HCT116 (cell line): ENCODE measurements at regions not wholly inside any gene's neighbourhood (a gene's known extent, or its start where the extent isn't known, plus 50 kb on each side); places are given as distances from the start of the nearest gene placed in this dataset.

Source experiments
- ATAC-seq: fragments of 200-7000 bp; cut with Tn5 transposase; 2 replicates; pipeline ENCODE4 v1.9.1; 2020; ENCODE audit warnings: mild to moderate bottlenecking, moderate library complexity
- BruUV-seq: library from RNA; stranded (reverse); fragments of 400-500 nt; replicated peaks from 2 replicates; lab custom pipeline; 2021; lab: Mats Ljungman, UMichigan
- CTCF ChIA-PET: fragments of 300-600 bp; sonication (Branson Sonifier 250); formaldehyde crosslinking; loops from one replicate; lab custom pipeline; 2021; ENCODE audit warnings: antibody characterized with exemption; lab: Charles Lee
- POLR2A ChIA-PET: fragments of 300-600, 350-600 bp; sonication (Branson Sonifier 250); formaldehyde crosslinking; loops from one replicate; lab custom pipeline; 2021; ENCODE audit warnings: antibody characterized with exemption; lab: Charles Lee
- RAD21 ChIA-PET, 2 experiments: fragments of 300-600 bp; sonication (Branson Sonifier 250); formaldehyde crosslinking; loops; one replicate each; lab custom pipeline; 2023; ENCODE audit warnings: low total read pairs in 2 of 2; ENCODE audit not compliant: uncharacterized antibody in 2 of 2, unreplicated experiment in 2 of 2, low non-redundant PET in 1 of 2; lab: Charles Lee
- DNase-seq: peaks from one replicate; pipeline ENCODE4 v3.0.0-alpha.2; 2010; ENCODE audit warnings: low read depth, low spot score
- H2AFZ ChIP-seq: fragments of 200-600 bp; shearing (Covaris generic), sonication (generic); 2 replicates; pipeline ENCODE4 v1.6.1; 2017; ENCODE audit warnings: low read depth, mixed run types, mixed read lengths, antibody characterized with exemption, low read length; ENCODE audit not compliant: poor library complexity, severe bottlenecking
- H3K27ac ChIP-seq: 2 replicates; pipeline ENCODE4 v1.5.1; 2012; ENCODE audit warnings: low read depth, low read length
- H3K27me3 ChIP-seq: fragments of 200-600 bp; sonication (generic); 2 replicates; pipeline ENCODE4 v1.6.1; 2016; ENCODE audit warnings: mixed run types, low read length, mixed read lengths; ENCODE audit not compliant: insufficient read depth
- H3K36me3 ChIP-seq, 2 experiments: fragments of 200-500 bp in 1 of 2; fragments of 200-600 bp in 1 of 2; sonication (Bioruptor generic) in 1 of 2; sonication (generic) in 1 of 2; 2 replicates each; pipeline versions ENCODE4 v1.5.1 to v1.6.1; 2014 to 2016; ENCODE audit warnings: low read length in 2 of 2, inconsistent platforms in 1 of 2, mixed read lengths in 1 of 2, mixed run types in 1 of 2; ENCODE audit not compliant: insufficient read depth in 2 of 2, control insufficient read depth in 1 of 2
- H3K4me1 ChIP-seq, 2 experiments: fragments of 200-600 bp in 1 of 2; sonication (generic) in 1 of 2; 2 replicates each; pipeline versions ENCODE4 v1.5.1 to v1.6.1; 2012 to 2017; ENCODE audit warnings: low read length in 2 of 2, inconsistent platforms in 1 of 2, mild to moderate bottlenecking in 1 of 2, mixed read lengths in 1 of 2, mixed run types in 1 of 2, moderate library complexity in 1 of 2; ENCODE audit not compliant: insufficient read depth in 2 of 2, control insufficient read depth in 1 of 2
- H3K4me2 ChIP-seq: fragments of 200-600 bp; sonication (generic); 2 replicates; pipeline ENCODE4 v1.6.1; 2017; ENCODE audit warnings: mixed run types, low read length, mixed read lengths
- H3K4me3 ChIP-seq, 2 experiments: fragments of 200-600 bp in 1 of 2; sonication (generic) in 1 of 2; replicated peaks in 1 of 2; 2 replicates each; pipeline ENCODE4 v1.5.1; 2011 to 2016; ENCODE audit warnings: low read length in 2 of 2, control low read depth in 1 of 2, low read depth in 1 of 2, mild to moderate bottlenecking in 1 of 2, mixed read lengths in 1 of 2, mixed run types in 1 of 2
- H3K79me2 ChIP-seq: fragments of 200-600 bp; sonication (generic); 2 replicates; pipeline ENCODE4 v1.6.1; 2017; ENCODE audit warnings: mild to moderate bottlenecking, mixed run types, low read length, moderate library complexity, mixed read lengths; ENCODE audit not compliant: insufficient read depth
- H3K9ac ChIP-seq: fragments of 200-600 bp; sonication (generic); 2 replicates; pipeline ENCODE4 v1.6.1; 2016; ENCODE audit warnings: low read length, mixed read lengths
- H3K9me2 ChIP-seq: fragments of 200-600 bp; sonication (generic), shearing (Covaris generic); 2 replicates; pipeline ENCODE4 v1.6.1; 2017; ENCODE audit warnings: mixed run types, mild to moderate bottlenecking, moderate library complexity; ENCODE audit not compliant: insufficient read depth
- H3K9me3 ChIP-seq, 2 experiments: fragments of 200-500 bp in 1 of 2; fragments of 200-600 bp in 1 of 2; sonication (Bioruptor generic) in 1 of 2; sonication (generic) in 1 of 2; 2 replicates each; pipeline ENCODE4 v1.6.1; 2014 to 2017; ENCODE audit warnings: low read length in 2 of 2, mixed read lengths in 2 of 2, inconsistent platforms in 1 of 2, low read depth in 1 of 2, mild to moderate bottlenecking in 1 of 2, mixed run types in 1 of 2, moderate library complexity in 1 of 2; ENCODE audit not compliant: control insufficient read depth in 1 of 2, insufficient read depth in 1 of 2
- H4K20me1 ChIP-seq: fragments of 200-600 bp; sonication (generic), shearing (Covaris generic); 2 replicates; pipeline ENCODE4 v1.6.1; 2017; ENCODE audit warnings: mixed run types, mild to moderate bottlenecking, moderate library complexity; ENCODE audit not compliant: insufficient read depth
- CBX3 ChIP-seq: IDR thresholded peaks from 2 replicates; pipeline ENCODE4 v1.6.1; 2012; ENCODE audit warnings: low read depth
- ELF1 ChIP-seq: IDR thresholded peaks from 2 replicates; pipeline ENCODE4 v1.6.1; 2012; ENCODE audit warnings: low read depth, borderline replicate concordance
- EZH2 ChIP-seq: fragments of 200-600 bp; sonication (generic); IDR thresholded peaks from 2 replicates; pipeline ENCODE4 v1.6.1; 2017; ENCODE audit warnings: antibody characterized with exemption, mixed run types
- EZH2phosphoT487 ChIP-seq: fragments of 200-600 bp; IDR thresholded peaks from 2 replicates; pipeline ENCODE4 v1.6.1; 2018; ENCODE audit warnings: antibody characterized with exemption, borderline replicate concordance
- FOSL1 ChIP-seq: IDR thresholded peaks from 2 replicates; pipeline ENCODE4 v1.6.1; 2012; ENCODE audit warnings: low read depth
- JUND ChIP-seq: IDR thresholded peaks from 2 replicates; pipeline ENCODE4 v1.6.1; 2012
- POLR2A ChIP-seq: IDR thresholded peaks from 2 replicates; pipeline ENCODE4 v1.7.0; 2011; ENCODE audit warnings: borderline replicate concordance; ENCODE audit not compliant: insufficient read depth, insufficient read length; ENCODE audit errors: extremely low read depth
- SIN3A ChIP-seq: IDR thresholded peaks from 2 replicates; pipeline ENCODE4 v1.6.1; 2012; ENCODE audit warnings: low read depth
- SP1 ChIP-seq: IDR thresholded peaks from 2 replicates; pipeline ENCODE4 v1.6.1; 2012; ENCODE audit warnings: low read depth
- SRF ChIP-seq: IDR thresholded peaks from 2 replicates; pipeline ENCODE4 v1.6.1; 2012; ENCODE audit warnings: low read depth
- TCF7L2 ChIP-seq: IDR thresholded peaks from 2 replicates; pipeline ENCODE4 v1.7.0; 2011; ENCODE audit warnings: borderline replicate concordance, inconsistent platforms; ENCODE audit not compliant: insufficient read depth, insufficient read length; ENCODE audit errors: extremely low read depth
- YY1 ChIP-seq: IDR thresholded peaks from 2 replicates; pipeline ENCODE4 v1.6.1; 2011; ENCODE audit warnings: low read length, low read depth, moderate library complexity, mild to moderate bottlenecking; ENCODE audit not compliant: insufficient replicate concordance; ENCODE audit errors: extremely low read depth
- ZNF274 ChIP-seq: fragments of 200-500 bp; sonication (Bioruptor generic); IDR thresholded peaks from 2 replicates; pipeline ENCODE4 v1.6.1; 2014; ENCODE audit warnings: mild to moderate bottlenecking, low read depth, low read length, inconsistent platforms
- intact Hi-C: fragments of 100-400 bp; cut with micrococcal nuclease; formaldehyde crosslinking; loops from 2 replicates; pipeline ENCODE4 v1.10.0; 2022
- TF ChIP-seq, protein P1 (sequence below): IDR thresholded peaks from 2 replicates; pipeline ENCODE4 v1.6.1; 2012
- TF ChIP-seq, protein P2 (sequence below): IDR thresholded peaks from 2 replicates; pipeline ENCODE4 v1.6.1; 2011; ENCODE audit warnings: mild to moderate bottlenecking, low read length, moderate library complexity; ENCODE audit not compliant: insufficient replicate concordance; ENCODE audit errors: extremely low read depth
- TF ChIP-seq, protein P3 (sequence below): IDR thresholded peaks from 2 replicates; pipeline ENCODE4 v1.6.1; 2012
- TF ChIP-seq, protein P4 (sequence below): IDR thresholded peaks from 2 replicates; pipeline ENCODE4 v1.6.1; 2012; ENCODE audit warnings: low read depth

DNA sequence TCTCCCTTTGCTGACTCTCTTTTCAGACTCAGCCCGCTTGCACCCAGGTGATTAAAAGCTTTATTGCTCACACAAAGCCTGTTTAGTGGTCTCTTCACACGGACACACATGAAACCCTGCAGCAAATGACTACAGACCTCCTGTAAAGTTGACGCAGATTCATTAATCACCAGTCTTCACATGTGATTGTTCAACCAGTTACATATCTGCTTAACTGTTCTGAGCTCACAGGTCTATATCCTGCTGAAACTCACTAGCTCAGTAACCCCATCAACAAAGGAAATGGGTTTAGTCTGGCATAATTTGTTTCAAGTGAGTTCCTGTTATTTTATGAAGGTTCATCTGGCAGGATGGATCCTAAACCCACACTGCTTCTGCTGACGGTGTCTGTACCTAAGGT is 68.4 kb upstream of the GJA8 start:
- no peak overlapping the region for H3K4me3 ChIP-seq
- H2AFZ ChIP-seq: no peak overlapping the region
- POLR2A ChIA-PET: no interaction called here
- H3K9me3 ChIP-seq: no peaks in the 10 kb centered on the region
- no peaks in the 10 kb centered on the region for H3K27me3 ChIP-seq
- no peak overlapping the region for H3K9ac ChIP-seq
- H3K4me2 ChIP-seq: no peak overlapping the region
- H4K20me1 ChIP-seq: no peaks in the 10 kb centered on the region
- H3K4me1 ChIP-seq: no peaks in the 10 kb centered on the region
- CTCF ChIA-PET: no interaction called here
- ATAC-seq (no peak), DNase-seq (no peak)
- H3K79me2 ChIP-seq: no peaks in the 10 kb centered on the region
- TF ChIP-seq EZH2 (no peak), YY1 (no peak), POLR2A (no peak), ZNF274 (no peak), ELF1 (no peak), SIN3A (no peak), SP1 (no peak), CBX3 (no peak), EZH2phosphoT487 (no peak), FOSL1 (no peak), SRF (no peak), JUND (no peak), TCF7L2 (no peak)
- TF ChIP-seq, protein P1, sequence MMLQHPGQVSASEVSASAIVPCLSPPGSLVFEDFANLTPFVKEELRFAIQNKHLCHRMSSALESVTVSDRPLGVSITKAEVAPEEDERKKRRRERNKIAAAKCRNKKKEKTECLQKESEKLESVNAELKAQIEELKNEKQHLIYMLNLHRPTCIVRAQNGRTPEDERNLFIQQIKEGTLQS: no peak
- TF ChIP-seq, protein P2, sequence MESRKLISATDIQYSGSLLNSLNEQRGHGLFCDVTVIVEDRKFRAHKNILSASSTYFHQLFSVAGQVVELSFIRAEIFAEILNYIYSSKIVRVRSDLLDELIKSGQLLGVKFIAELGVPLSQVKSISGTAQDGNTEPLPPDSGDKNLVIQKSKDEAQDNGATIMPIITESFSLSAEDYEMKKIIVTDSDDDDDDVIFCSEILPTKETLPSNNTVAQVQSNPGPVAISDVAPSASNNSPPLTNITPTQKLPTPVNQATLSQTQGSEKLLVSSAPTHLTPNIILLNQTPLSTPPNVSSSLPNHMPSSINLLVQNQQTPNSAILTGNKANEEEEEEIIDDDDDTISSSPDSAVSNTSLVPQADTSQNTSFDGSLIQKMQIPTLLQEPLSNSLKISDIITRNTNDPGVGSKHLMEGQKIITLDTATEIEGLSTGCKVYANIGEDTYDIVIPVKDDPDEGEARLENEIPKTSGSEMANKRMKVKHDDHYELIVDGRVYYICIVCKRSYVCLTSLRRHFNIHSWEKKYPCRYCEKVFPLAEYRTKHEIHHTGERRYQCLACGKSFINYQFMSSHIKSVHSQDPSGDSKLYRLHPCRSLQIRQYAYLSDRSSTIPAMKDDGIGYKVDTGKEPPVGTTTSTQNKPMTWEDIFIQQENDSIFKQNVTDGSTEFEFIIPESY: no peak
- TF ChIP-seq, protein P3, sequence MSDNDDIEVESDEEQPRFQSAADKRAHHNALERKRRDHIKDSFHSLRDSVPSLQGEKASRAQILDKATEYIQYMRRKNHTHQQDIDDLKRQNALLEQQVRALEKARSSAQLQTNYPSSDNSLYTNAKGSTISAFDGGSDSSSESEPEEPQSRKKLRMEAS: no peak
- TF ChIP-seq, protein P4, sequence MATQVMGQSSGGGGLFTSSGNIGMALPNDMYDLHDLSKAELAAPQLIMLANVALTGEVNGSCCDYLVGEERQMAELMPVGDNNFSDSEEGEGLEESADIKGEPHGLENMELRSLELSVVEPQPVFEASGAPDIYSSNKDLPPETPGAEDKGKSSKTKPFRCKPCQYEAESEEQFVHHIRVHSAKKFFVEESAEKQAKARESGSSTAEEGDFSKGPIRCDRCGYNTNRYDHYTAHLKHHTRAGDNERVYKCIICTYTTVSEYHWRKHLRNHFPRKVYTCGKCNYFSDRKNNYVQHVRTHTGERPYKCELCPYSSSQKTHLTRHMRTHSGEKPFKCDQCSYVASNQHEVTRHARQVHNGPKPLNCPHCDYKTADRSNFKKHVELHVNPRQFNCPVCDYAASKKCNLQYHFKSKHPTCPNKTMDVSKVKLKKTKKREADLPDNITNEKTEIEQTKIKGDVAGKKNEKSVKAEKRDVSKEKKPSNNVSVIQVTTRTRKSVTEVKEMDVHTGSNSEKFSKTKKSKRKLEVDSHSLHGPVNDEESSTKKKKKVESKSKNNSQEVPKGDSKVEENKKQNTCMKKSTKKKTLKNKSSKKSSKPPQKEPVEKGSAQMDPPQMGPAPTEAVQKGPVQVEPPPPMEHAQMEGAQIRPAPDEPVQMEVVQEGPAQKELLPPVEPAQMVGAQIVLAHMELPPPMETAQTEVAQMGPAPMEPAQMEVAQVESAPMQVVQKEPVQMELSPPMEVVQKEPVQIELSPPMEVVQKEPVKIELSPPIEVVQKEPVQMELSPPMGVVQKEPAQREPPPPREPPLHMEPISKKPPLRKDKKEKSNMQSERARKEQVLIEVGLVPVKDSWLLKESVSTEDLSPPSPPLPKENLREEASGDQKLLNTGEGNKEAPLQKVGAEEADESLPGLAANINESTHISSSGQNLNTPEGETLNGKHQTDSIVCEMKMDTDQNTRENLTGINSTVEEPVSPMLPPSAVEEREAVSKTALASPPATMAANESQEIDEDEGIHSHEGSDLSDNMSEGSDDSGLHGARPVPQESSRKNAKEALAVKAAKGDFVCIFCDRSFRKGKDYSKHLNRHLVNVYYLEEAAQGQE: no peak
- BruUV-seq: no TSS peak
- no peak overlapping the region for H3K27ac ChIP-seq
- H3K9me2 ChIP-seq: no peaks in the 10 kb centered on the region
- RAD21 ChIA-PET: no interaction called here
- no peaks in the 10 kb centered on the region for H3K36me3 ChIP-seq
- intact Hi-C loops: no loop called here
